Ecto neural progenitor cell (in vitro differentiated cells): ENCODE measurements at regions not wholly inside any gene's neighbourhood (a gene's known extent, or its start where the extent isn't known, plus 50 kb on each side); places are given as distances from the start of the nearest gene placed in this dataset.
"Not testable (repeated sequence)": the region's sequence is repeated elsewhere in the genome, so short reads cannot be mapped to it uniquely, and the experiment has no call there.

Source experiments
- DNase-seq: peaks from one replicate; pipeline ENCODE4 v3.0.0-alpha.2; 2018; ENCODE audit warnings: low spot score

- DNase-seq: no peak
These were observed 57.1 kb upstream of the KIF2B start for GRCh38 chr17:53765609-53766008.

- no peak for DNase-seq
These were observed 57.6 kb upstream of the KIF2B start for GRCh38 chr17:53765129-53765528.

GRCh38 chr17:53757559-53757958, 65.2 kb upstream of the KIF2B start:
- no peak for DNase-seq

GRCh38 chr17:53757116-53757515, 65.6 kb upstream of the KIF2B start:
- DNase-seq: not testable (repeated sequence)

- DNase-seq: no peak
These were observed 73.5 kb upstream of the KIF2B start for GRCh38 chr17:53749178-53749577.

- not testable (repeated sequence) for DNase-seq
These were observed 74.4 kb upstream of the KIF2B start for GRCh38 chr17:53748159-53748820.

- no peak for DNase-seq
These were observed 82.4 kb upstream of the KIF2B start for GRCh38 chr17:53740312-53740711.

GRCh38 chr17:53736516-53737240, 86.0 kb upstream of the KIF2B start:
- no peak for DNase-seq

- DNase-seq: no peak
These were observed 98.0 kb upstream of the KIF2B start for GRCh38 chr17:53724726-53725125.

GRCh38 chr17:53722407-53722806, 100.3 kb upstream of the KIF2B start:
- DNase-seq: no peak

- DNase-seq: no peak
These were observed 101.6 kb upstream of the KIF2B start for GRCh38 chr17:53721101-53721500.

- DNase-seq: no peak
These were observed 103.5 kb upstream of the KIF2B start for GRCh38 chr17:53719229-53719628.

GRCh38 chr17:53707566-53707965, 115.2 kb upstream of the KIF2B start:
- DNase-seq: no peak

GRCh38 chr17:53696286-53696685, 126.4 kb upstream of the KIF2B start:
- no peak for DNase-seq

- DNase-seq: no peak
These were observed 135.4 kb upstream of the KIF2B start for GRCh38 chr17:53687324-53687723.

- DNase-seq: no peak
These were observed 142.0 kb upstream of the KIF2B start for GRCh38 chr17:53680745-53681144.

- no peak for DNase-seq
These were observed 153.9 kb upstream of the KIF2B start for GRCh38 chr17:53668854-53669253.

GRCh38 chr17:53662608-53663007, 160.1 kb upstream of the KIF2B start:
- DNase-seq: no peak

- DNase-seq: no peak
These were observed 163.5 kb upstream of the KIF2B start for GRCh38 chr17:53659181-53659580.

- DNase-seq: no peak
These were observed 167.1 kb upstream of the KIF2B start for GRCh38 chr17:53655591-53655990.

GRCh38 chr17:53649201-53649600, 173.5 kb upstream of the KIF2B start:
- no peak for DNase-seq

GRCh38 chr17:53646835-53647234, 175.9 kb upstream of the KIF2B start:
- DNase-seq: no peak

GRCh38 chr17:53640808-53641207, 181.9 kb upstream of the KIF2B start:
- DNase-seq: no peak

- no peak for DNase-seq
These were observed 187.3 kb upstream of the KIF2B start for GRCh38 chr17:53635444-53635843.
